ENCODE measurements at regions not wholly inside any gene's neighbourhood (a gene's known extent, or its start where the extent isn't known, plus 50 kb on each side); places are given as distances from the start of the nearest gene placed in this dataset.

GRCh38 chr5:92963800-92964199 is 617.2 kb downstream of the NR2F1-AS1 start:
- WGBS, 3 donors: 92 to 97% (median 95%) methylated on average over 2 of the region's 2 CpGs
- Histone ChIP-seq H3K9me3 (no peaks in the 10 kb centered on the region), H3K4me3 (no peak overlapping the region), H3K4me1 (ENCODE audit: insufficient read depth) (no peaks in the 10 kb centered on the region), H3K27me3 (no peaks in the 10 kb centered on the region), H3K27ac (no peak overlapping the region), H3K36me3 (no peaks in the 10 kb centered on the region)
- DNase-seq: no peak
- TF ChIP-seq, protein P1, sequence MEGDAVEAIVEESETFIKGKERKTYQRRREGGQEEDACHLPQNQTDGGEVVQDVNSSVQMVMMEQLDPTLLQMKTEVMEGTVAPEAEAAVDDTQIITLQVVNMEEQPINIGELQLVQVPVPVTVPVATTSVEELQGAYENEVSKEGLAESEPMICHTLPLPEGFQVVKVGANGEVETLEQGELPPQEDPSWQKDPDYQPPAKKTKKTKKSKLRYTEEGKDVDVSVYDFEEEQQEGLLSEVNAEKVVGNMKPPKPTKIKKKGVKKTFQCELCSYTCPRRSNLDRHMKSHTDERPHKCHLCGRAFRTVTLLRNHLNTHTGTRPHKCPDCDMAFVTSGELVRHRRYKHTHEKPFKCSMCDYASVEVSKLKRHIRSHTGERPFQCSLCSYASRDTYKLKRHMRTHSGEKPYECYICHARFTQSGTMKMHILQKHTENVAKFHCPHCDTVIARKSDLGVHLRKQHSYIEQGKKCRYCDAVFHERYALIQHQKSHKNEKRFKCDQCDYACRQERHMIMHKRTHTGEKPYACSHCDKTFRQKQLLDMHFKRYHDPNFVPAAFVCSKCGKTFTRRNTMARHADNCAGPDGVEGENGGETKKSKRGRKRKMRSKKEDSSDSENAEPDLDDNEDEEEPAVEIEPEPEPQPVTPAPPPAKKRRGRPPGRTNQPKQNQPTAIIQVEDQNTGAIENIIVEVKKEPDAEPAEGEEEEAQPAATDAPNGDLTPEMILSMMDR (IDR thresholded peaks at IDR 0.05): no peak
- TF ChIP-seq EP300 (IDR thresholded peaks at IDR 0.05) (no peak), POLR2A (IDR thresholded peaks at IDR 0.05) (no peak)
- intact Hi-C loops (cut with DNase I): no loop called here

DNA sequence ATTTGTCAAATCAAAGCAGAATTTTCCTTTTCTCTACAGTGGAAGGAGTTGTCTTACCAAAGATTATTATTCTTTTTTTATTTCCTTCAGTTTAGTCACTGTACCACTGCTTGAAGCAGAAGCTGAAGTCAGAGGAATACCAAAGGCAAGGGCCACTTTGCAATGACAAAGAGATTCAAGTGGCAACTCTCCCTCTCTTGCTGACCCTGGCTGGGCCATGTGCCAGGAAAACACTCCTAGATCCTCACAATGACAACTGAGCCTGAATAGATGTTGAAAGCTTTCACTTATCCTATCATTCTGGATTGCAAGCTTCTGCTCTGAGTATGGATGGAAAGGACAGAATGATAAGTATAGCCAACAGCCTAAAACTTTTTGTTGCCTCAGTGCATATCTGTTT is 618.3 kb downstream of the NR2F1-AS1 start:
- DNase-seq: no peak
- intact Hi-C loops (cut with DNase I): no loop called here
- Histone ChIP-seq H3K36me3 (no peaks in the 10 kb centered on the region), H3K27ac (no peak overlapping the region), H3K27me3 (no peaks in the 10 kb centered on the region), H3K4me1 (ENCODE audit: insufficient read depth) (no peaks in the 10 kb centered on the region), H3K4me3 (no peak overlapping the region), H3K9me3 (no peaks in the 10 kb centered on the region)
- TF ChIP-seq EP300 (IDR thresholded peaks at IDR 0.05) (no peak), POLR2A (IDR thresholded peaks at IDR 0.05) (no peak)
- TF ChIP-seq, protein P1 (IDR thresholded peaks at IDR 0.05): no peak

DNA sequence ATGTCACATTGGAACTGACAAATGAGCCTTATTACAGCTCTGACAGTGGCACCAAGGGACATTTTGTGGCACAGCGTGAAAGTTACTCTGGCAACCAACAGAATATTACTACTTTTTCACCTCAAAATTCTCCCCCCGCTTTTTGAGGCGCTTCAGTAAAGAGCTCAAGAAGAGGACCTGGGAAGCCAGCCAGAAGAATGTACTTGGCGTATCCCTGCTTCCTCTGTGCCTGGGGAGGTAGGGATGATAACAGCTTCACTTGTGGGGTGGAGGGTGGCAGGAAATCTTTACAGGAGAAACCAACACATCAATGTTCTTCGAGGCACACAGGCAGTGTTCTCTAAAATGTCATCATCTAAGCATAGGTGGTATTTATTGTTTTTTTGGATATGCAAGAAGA is 624.1 kb downstream of the NR2F1-AS1 start:
- TF ChIP-seq POLR2A (IDR thresholded peaks at IDR 0.05) (no peak), EP300 (IDR thresholded peaks at IDR 0.05) (no peak)
- TF ChIP-seq, protein P1 (IDR thresholded peaks at IDR 0.05): no peak
- H3K27ac ChIP-seq: no peak overlapping the region
- no peak for DNase-seq
- H3K9me3 ChIP-seq: peaks cover 0 to 2% of the 10 kb centered on the region in 2 donors
- no peaks in the 10 kb centered on the region for H3K27me3 ChIP-seq
- intact Hi-C loops (cut with DNase I): no loop called here
- H3K4me3 ChIP-seq: no peak overlapping the region
- H3K4me1 ChIP-seq (ENCODE audit: insufficient read depth): no peaks in the 10 kb centered on the region
- WGBS, 3 donors: 62 to 71% (median 69%) methylated on average over 5 of the region's 5 CpGs
- no peaks in the 10 kb centered on the region for H3K36me3 ChIP-seq

GRCh38 chr5:92952243-92952642 is 628.8 kb downstream of the NR2F1-AS1 start:
- no peak for DNase-seq
- Histone ChIP-seq H3K27me3 (no peaks in the 10 kb centered on the region), H3K36me3 (no peaks in the 10 kb centered on the region), H3K9me3 (peaks cover 0 to 2% of the 10 kb centered on the region in 2 donors), H3K4me3 (no peak overlapping the region), H3K27ac (no peak overlapping the region), H3K4me1 (ENCODE audit: insufficient read depth) (no peaks in the 10 kb centered on the region)
- intact Hi-C loops (cut with DNase I): no loop called here
- TF ChIP-seq POLR2A (IDR thresholded peaks at IDR 0.05): no peak

GRCh38 chr5:92951746-92952145 is 629.3 kb downstream of the NR2F1-AS1 start:
- peaks cover 0 to 2% of the 10 kb centered on the region in 2 donors for H3K9me3 ChIP-seq
- TF ChIP-seq, protein P1 (IDR thresholded peaks at IDR 0.05): no peak
- TF ChIP-seq POLR2A (IDR thresholded peaks at IDR 0.05) (no peak), EP300 (IDR thresholded peaks at IDR 0.05) (no peak)
- no peak overlapping the region for H3K27ac ChIP-seq
- H3K36me3 ChIP-seq: no peaks in the 10 kb centered on the region
- H3K4me1 ChIP-seq (ENCODE audit: insufficient read depth): no peaks in the 10 kb centered on the region
- intact Hi-C loops (cut with DNase I): no loop called here
- no peak for DNase-seq
- H3K4me3 ChIP-seq: no peak overlapping the region
- H3K27me3 ChIP-seq: no peaks in the 10 kb centered on the region
